ENCODE measurements at regions not wholly inside any gene's neighbourhood (a gene's known extent, or its start where the extent isn't known, plus 50 kb on each side); places are given as distances from the start of the nearest gene placed in this dataset.

- Histone ChIP-seq H3K36me3 (no peaks in the 10 kb centered on the region), H3K27ac (no peak overlapping the region), H3K27me3 (no peaks in the 10 kb centered on the region), H3K4me3 (no peak overlapping the region), H3K9me3 (ENCODE audit: low read depth) (no peaks in the 10 kb centered on the region), H3K4me1 (ENCODE audit: low read depth) (no peaks in the 10 kb centered on the region)
- DNase-seq (ENCODE audit: low read depth in 1 of 2, low spot score in 1 of 2): no peak
- no peak for TF ChIP-seq CTCF (IDR thresholded peaks at IDR 0.05; ENCODE audit: low read depth, low read length)
Observed at GRCh38 chr3:117168896-117169295, 459.3 kb downstream of the TUSC7 start.

- Histone ChIP-seq H3K9me3 (ENCODE audit: low read depth) (no peaks in the 10 kb centered on the region), H3K27me3 (no peaks in the 10 kb centered on the region), H3K4me1 (ENCODE audit: low read depth) (no peaks in the 10 kb centered on the region), H3K36me3 (no peaks in the 10 kb centered on the region), H3K4me3 (no peak overlapping the region), H3K27ac (no peak overlapping the region)
- DNase-seq (ENCODE audit: low read depth in 1 of 2, low spot score in 1 of 2): no peak
- TF ChIP-seq CTCF (IDR thresholded peaks at IDR 0.05; ENCODE audit: low read depth, low read length): no peak
Observed at GRCh38 chr3:117170094-117170493, 460.5 kb downstream of the TUSC7 start.

GRCh38 chr3:117171124-117171523 is 461.5 kb downstream of the TUSC7 start:
- no peak overlapping the region for H3K4me3 ChIP-seq
- no peaks in the 10 kb centered on the region for H3K36me3 ChIP-seq
- no peaks in the 10 kb centered on the region for H3K27me3 ChIP-seq
- H3K4me1 ChIP-seq (ENCODE audit: low read depth): no peaks in the 10 kb centered on the region
- no peak for TF ChIP-seq CTCF (IDR thresholded peaks at IDR 0.05; ENCODE audit: low read depth, low read length)
- no peaks in the 10 kb centered on the region for H3K9me3 ChIP-seq (ENCODE audit: low read depth)
- no peak for DNase-seq (ENCODE audit: low read depth in 1 of 2, low spot score in 1 of 2)
- no peak overlapping the region for H3K27ac ChIP-seq

GRCh38 chr3:117172426-117172825 is 462.8 kb downstream of the TUSC7 start:
- H3K4me1 ChIP-seq (ENCODE audit: low read depth): no peaks in the 10 kb centered on the region
- no peaks in the 10 kb centered on the region for H3K27me3 ChIP-seq
- H3K9me3 ChIP-seq (ENCODE audit: low read depth): no peaks in the 10 kb centered on the region
- no peak overlapping the region for H3K27ac ChIP-seq
- no peak for DNase-seq (ENCODE audit: low read depth in 1 of 2, low spot score in 1 of 2)
- no peak for TF ChIP-seq CTCF (IDR thresholded peaks at IDR 0.05; ENCODE audit: low read depth, low read length)
- no peak overlapping the region for H3K4me3 ChIP-seq
- H3K36me3 ChIP-seq: no peaks in the 10 kb centered on the region

GRCh38 chr3:117181222-117181621 is 471.6 kb downstream of the TUSC7 start:
- Histone ChIP-seq H3K27ac (no peak overlapping the region), H3K9me3 (ENCODE audit: low read depth) (no peaks in the 10 kb centered on the region), H3K27me3 (no peaks in the 10 kb centered on the region), H3K4me3 (no peak overlapping the region), H3K4me1 (ENCODE audit: low read depth) (no peaks in the 10 kb centered on the region), H3K36me3 (no peaks in the 10 kb centered on the region)
- DNase-seq (ENCODE audit: low read depth in 1 of 2, low spot score in 1 of 2): no peak
- TF ChIP-seq CTCF (IDR thresholded peaks at IDR 0.05; ENCODE audit: low read depth, low read length): no peak

- Histone ChIP-seq H3K27ac (no peak overlapping the region), H3K4me3 (no peak overlapping the region), H3K36me3 (no peaks in the 10 kb centered on the region), H3K4me1 (ENCODE audit: low read depth) (no peaks in the 10 kb centered on the region), H3K27me3 (no peaks in the 10 kb centered on the region), H3K9me3 (ENCODE audit: low read depth) (no peaks in the 10 kb centered on the region)
- no peak for DNase-seq (ENCODE audit: low read depth in 1 of 2, low spot score in 1 of 2)
- no peak for TF ChIP-seq CTCF (IDR thresholded peaks at IDR 0.05; ENCODE audit: low read depth, low read length)
Observed at GRCh38 chr3:117184574-117184973, 475.0 kb downstream of the TUSC7 start.

All from cardiac muscle cell (in vitro differentiated cells and primary cell).